WERI-Rb-1 (cell line): ENCODE measurements at regions not wholly inside any gene's neighbourhood (a gene's known extent, or its start where the extent isn't known, plus 50 kb on each side); places are given as distances from the start of the nearest gene placed in this dataset.

Experiments
- DNase-seq: peaks from one replicate; pipeline ENCODE4 v3.0.0-alpha.2; 2020
- H3K27ac ChIP-seq: fragments of 250-450 bp; sonication (Bioruptor Pico); 2 replicates; pipeline ENCODE4 v1.5.1; 2020; ENCODE audit warnings: mild to moderate bottlenecking, moderate library complexity
- H3K27me3 ChIP-seq: fragments of 250-450 bp; sonication (Bioruptor Pico); 2 replicates; pipeline ENCODE4 v1.5.1; 2021; ENCODE audit warnings: mild to moderate bottlenecking, low read depth, moderate library complexity; ENCODE audit not compliant: insufficient read depth, severe bottlenecking
- H3K36me3 ChIP-seq: fragments of 250-450 bp; sonication (Bioruptor Pico); 2 replicates; pipeline ENCODE4 v1.5.1; 2020; ENCODE audit warnings: mild to moderate bottlenecking, moderate library complexity
- H3K4me3 ChIP-seq: 2 replicates; pipeline ENCODE4 v1.5.1; 2011; ENCODE audit warnings: low read depth, mild to moderate bottlenecking, control low read depth, low read length
- H3K9me3 ChIP-seq: fragments of 250-450 bp; sonication (Bioruptor Pico); 2 replicates; pipeline ENCODE4 v1.5.1; 2021; ENCODE audit warnings: mild to moderate bottlenecking, moderate library complexity; ENCODE audit not compliant: severe bottlenecking
- CTCF ChIP-seq: IDR thresholded peaks from 2 replicates; pipeline ENCODE4 v1.5.1; 2011; ENCODE audit warnings: low read depth, mild to moderate bottlenecking, control low read depth, inconsistent platforms, low read length

- H3K9me3 ChIP-seq: no peaks in the 10 kb centered on the region
- H3K4me3 ChIP-seq: no peak overlapping the region
- H3K36me3 ChIP-seq: no peaks in the 10 kb centered on the region
- H3K27me3 ChIP-seq: no peaks in the 10 kb centered on the region
- H3K27ac ChIP-seq: no peak overlapping the region
- no peak for DNase-seq
- no peak for TF ChIP-seq CTCF
These were observed 87.0 kb upstream of the IGFBP3 start for GRCh38 chr7:46007990-46008643.

GRCh38 chr7:46007194-46007593, 86.1 kb upstream of the IGFBP3 start:
- no peak for TF ChIP-seq CTCF
- Histone ChIP-seq H3K4me3 (no peak overlapping the region), H3K9me3 (no peaks in the 10 kb centered on the region), H3K36me3 (no peaks in the 10 kb centered on the region), H3K27ac (no peak overlapping the region), H3K27me3 (no peaks in the 10 kb centered on the region)
- no peak for DNase-seq

- no peak overlapping the region for H3K4me3 ChIP-seq
- H3K9me3 ChIP-seq: no peaks in the 10 kb centered on the region
- no peak for TF ChIP-seq CTCF
- no peaks in the 10 kb centered on the region for H3K36me3 ChIP-seq
- H3K27me3 ChIP-seq: no peaks in the 10 kb centered on the region
- no peak for DNase-seq
- no peak overlapping the region for H3K27ac ChIP-seq
These were observed 85.7 kb upstream of the IGFBP3 start for GRCh38 chr7:46006723-46007122.

GRCh38 chr7:46006212-46006611, 85.1 kb upstream of the IGFBP3 start:
- no peak for TF ChIP-seq CTCF
- H3K9me3 ChIP-seq: no peaks in the 10 kb centered on the region
- no peak for DNase-seq
- H3K27me3 ChIP-seq: no peaks in the 10 kb centered on the region
- no peak overlapping the region for H3K27ac ChIP-seq
- no peak overlapping the region for H3K4me3 ChIP-seq
- H3K36me3 ChIP-seq: no peaks in the 10 kb centered on the region

GRCh38 chr7:46004965-46005364, 83.9 kb upstream of the IGFBP3 start:
- no peak for DNase-seq
- no peaks in the 10 kb centered on the region for H3K27me3 ChIP-seq
- H3K4me3 ChIP-seq: no peak overlapping the region
- no peak for TF ChIP-seq CTCF
- H3K27ac ChIP-seq: no peak overlapping the region
- H3K9me3 ChIP-seq: no peaks in the 10 kb centered on the region
- no peaks in the 10 kb centered on the region for H3K36me3 ChIP-seq
